ENCODE measurements at regions not wholly inside any gene's neighbourhood (a gene's known extent, or its start where the extent isn't known, plus 50 kb on each side); places are given as distances from the start of the nearest gene placed in this dataset.

DNA sequence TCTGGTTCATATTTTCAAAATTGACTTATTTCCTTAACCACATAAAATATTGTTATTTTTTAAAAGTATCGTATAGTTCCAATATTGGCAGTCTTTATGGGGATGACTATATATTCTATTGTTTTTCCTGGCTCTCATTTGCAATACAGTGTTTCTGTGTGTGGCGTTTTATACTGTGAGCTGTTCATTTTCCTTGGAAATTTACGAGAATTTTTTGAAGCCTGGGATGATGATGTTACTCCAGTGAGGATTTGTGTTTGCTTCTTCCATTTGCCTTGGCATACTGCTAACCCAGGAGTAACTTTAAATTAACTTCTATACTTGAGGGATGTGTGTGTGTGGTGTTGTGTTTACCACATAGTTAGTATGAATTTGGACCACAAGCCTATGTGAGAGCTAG, 95.2 kb downstream of the NR1D2 start:
- H3K27me3 Mint-ChIP-seq (ENCODE audit: insufficient read depth), result no peaks in the 10 kb centered on the region
- H3K4me3 Mint-ChIP-seq, result no peak overlapping the region
- Histone ChIP-seq H3K4me1 (ENCODE audit: control insufficient read depth, insufficient read depth, low read length) (no peaks in the 10 kb centered on the region), H3K4me3 (ENCODE audit: low read length) (no peak overlapping the region), H3K27me3 (ENCODE audit: control insufficient read depth, insufficient read depth, low read length, poor library complexity, severe bottlenecking) (no peaks in the 10 kb centered on the region), H3K9me3 (ENCODE audit: control insufficient read depth, low read length) (no peaks in the 10 kb centered on the region), H3K36me3 (ENCODE audit: control insufficient read depth, insufficient read depth, low read length) (no peaks in the 10 kb centered on the region), H3K27ac (ENCODE audit: low read depth, low read length) (no peak overlapping the region), H3K9ac (ENCODE audit: extremely low read depth, low read length, poor library complexity, severe bottlenecking) (no peak overlapping the region)
- no peaks in the 10 kb centered on the region for H3K4me1 Mint-ChIP-seq
- H3K36me3 Mint-ChIP-seq (ENCODE audit: low read depth), result no peaks in the 10 kb centered on the region
- DNase-seq, result no peak
- H3K27ac Mint-ChIP-seq, result no peak overlapping the region
- TF ChIP-seq, protein P1, sequence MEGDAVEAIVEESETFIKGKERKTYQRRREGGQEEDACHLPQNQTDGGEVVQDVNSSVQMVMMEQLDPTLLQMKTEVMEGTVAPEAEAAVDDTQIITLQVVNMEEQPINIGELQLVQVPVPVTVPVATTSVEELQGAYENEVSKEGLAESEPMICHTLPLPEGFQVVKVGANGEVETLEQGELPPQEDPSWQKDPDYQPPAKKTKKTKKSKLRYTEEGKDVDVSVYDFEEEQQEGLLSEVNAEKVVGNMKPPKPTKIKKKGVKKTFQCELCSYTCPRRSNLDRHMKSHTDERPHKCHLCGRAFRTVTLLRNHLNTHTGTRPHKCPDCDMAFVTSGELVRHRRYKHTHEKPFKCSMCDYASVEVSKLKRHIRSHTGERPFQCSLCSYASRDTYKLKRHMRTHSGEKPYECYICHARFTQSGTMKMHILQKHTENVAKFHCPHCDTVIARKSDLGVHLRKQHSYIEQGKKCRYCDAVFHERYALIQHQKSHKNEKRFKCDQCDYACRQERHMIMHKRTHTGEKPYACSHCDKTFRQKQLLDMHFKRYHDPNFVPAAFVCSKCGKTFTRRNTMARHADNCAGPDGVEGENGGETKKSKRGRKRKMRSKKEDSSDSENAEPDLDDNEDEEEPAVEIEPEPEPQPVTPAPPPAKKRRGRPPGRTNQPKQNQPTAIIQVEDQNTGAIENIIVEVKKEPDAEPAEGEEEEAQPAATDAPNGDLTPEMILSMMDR (conservative IDR thresholded peaks at IDR 0.05), result no peak
- no peaks in the 10 kb centered on the region for H3K9me3 Mint-ChIP-seq
- WGBS, 2 experiments (ENCODE audit: insufficient coverage in 1 of 2, insufficient read length in 1 of 2), result 84 to 93% methylated on average over 2 to 3 of the region's 3 CpGs

DNA sequence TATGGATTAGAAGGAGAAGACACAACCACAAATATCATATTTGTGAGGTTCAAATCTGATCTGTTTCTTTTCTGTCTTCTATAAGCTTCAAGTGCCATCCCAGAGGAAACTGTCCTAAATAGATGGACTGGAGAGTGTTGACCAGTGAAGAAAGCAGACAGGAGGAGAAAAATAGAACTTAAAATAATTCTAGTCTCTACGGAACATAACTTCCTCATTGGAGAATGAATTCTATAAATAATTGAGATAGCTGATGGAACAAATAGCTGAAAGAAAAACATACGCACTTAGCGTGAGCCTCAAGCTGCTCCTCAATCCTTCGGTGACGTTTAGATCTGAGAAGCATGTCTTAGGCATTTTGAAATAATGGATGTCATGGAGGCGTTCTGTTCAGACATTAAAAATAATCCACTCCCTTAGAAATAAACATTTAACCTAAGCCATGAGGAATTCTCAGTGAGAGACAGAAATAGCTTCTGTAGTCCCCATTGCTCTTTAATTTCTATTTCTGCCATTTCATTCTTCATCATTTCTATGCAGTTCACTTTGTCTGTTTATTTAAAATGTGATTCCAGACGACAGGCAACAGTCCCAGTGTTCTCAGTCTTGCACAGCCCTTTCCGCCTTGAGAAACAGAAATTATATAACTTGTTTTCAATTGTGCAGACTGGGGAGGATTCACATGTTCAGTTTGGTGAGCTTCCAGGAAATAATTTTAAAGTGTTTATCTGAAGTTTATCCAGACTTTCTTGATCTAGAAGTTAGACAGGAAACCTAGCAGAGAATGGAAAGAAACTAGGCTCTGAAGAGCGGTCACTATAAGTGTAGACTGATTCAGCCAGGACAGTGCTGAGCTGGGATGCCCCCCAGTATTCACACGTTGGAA, 97.3 kb downstream of the NR1D2 start:
- Histone ChIP-seq H3K9ac (ENCODE audit: extremely low read depth, low read length, poor library complexity, severe bottlenecking) (no peak overlapping the region), H3K27ac (ENCODE audit: low read depth, low read length) (no peak overlapping the region), H3K27me3 (ENCODE audit: control insufficient read depth, insufficient read depth, low read length, poor library complexity, severe bottlenecking) (no peaks in the 10 kb centered on the region), H3K4me1 (ENCODE audit: control insufficient read depth, insufficient read depth, low read length) (no peaks in the 10 kb centered on the region), H3K9me3 (ENCODE audit: control insufficient read depth, low read length) (no peaks in the 10 kb centered on the region), H3K36me3 (ENCODE audit: control insufficient read depth, insufficient read depth, low read length) (no peaks in the 10 kb centered on the region), H3K4me3 (ENCODE audit: low read length) (no peak overlapping the region)
- no peak for DNase-seq
- Mint-ChIP-seq H3K27me3 (ENCODE audit: insufficient read depth) (no peaks in the 10 kb centered on the region), H3K4me1 (no peaks in the 10 kb centered on the region), H3K36me3 (ENCODE audit: low read depth) (no peaks in the 10 kb centered on the region), H3K9me3 (no peaks in the 10 kb centered on the region), H3K27ac (no peak overlapping the region), H3K4me3 (no peak overlapping the region)
- WGBS, 2 experiments (ENCODE audit: insufficient coverage in 1 of 2, insufficient read length in 1 of 2), result 93 to 95% methylated on average over 9 to 10 of the region's 10 CpGs
- TF ChIP-seq, protein P1 (conservative IDR thresholded peaks at IDR 0.05), result no peak

DNA sequence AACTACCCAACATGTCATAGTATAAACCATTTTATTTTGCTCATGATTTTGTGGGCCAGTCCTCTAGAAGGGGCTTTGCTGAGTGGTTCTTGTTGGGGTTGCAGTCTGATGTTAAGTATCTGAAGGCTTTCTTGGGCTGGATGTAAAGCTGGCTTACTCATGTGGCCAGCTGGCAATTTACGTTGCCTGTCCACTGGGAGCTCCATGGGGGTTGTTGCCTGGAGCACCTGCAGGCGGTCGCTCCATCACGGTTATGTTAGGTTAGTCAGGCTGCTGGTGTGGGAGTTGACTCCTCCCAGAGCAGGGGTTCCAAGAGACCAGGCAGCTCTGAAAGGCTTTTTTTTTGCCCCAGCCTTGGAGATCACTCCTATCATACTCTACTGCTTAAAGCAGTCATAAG, 98.1 kb downstream of the NR1D2 start:
- Mint-ChIP-seq H3K4me3 (no peak overlapping the region), H3K27ac (no peak overlapping the region), H3K36me3 (ENCODE audit: low read depth) (no peaks in the 10 kb centered on the region), H3K4me1 (no peaks in the 10 kb centered on the region), H3K27me3 (ENCODE audit: insufficient read depth) (no peaks in the 10 kb centered on the region), H3K9me3 (no peaks in the 10 kb centered on the region)
- H3K9me3 ChIP-seq (ENCODE audit: control insufficient read depth, low read length), result no peaks in the 10 kb centered on the region
- no peaks in the 10 kb centered on the region for H3K27me3 ChIP-seq (ENCODE audit: control insufficient read depth, insufficient read depth, low read length, poor library complexity, severe bottlenecking)
- H3K27ac ChIP-seq (ENCODE audit: low read depth, low read length), result no peak overlapping the region
- H3K36me3 ChIP-seq (ENCODE audit: control insufficient read depth, insufficient read depth, low read length), result no peaks in the 10 kb centered on the region
- H3K4me3 ChIP-seq (ENCODE audit: low read length), result no peak overlapping the region
- H3K9ac ChIP-seq (ENCODE audit: extremely low read depth, low read length, poor library complexity, severe bottlenecking), result no peak overlapping the region
- DNase-seq, result no peak
- H3K4me1 ChIP-seq (ENCODE audit: control insufficient read depth, insufficient read depth, low read length), result no peaks in the 10 kb centered on the region
- WGBS, 2 experiments (ENCODE audit: insufficient coverage in 1 of 2, insufficient read length in 1 of 2), result 83% methylated on average over 4 of the region's 4 CpGs
- TF ChIP-seq, protein P1 (conservative IDR thresholded peaks at IDR 0.05), result no peak
